ENCODE measurements at regions not wholly inside any gene's neighbourhood (a gene's known extent, or its start where the extent isn't known, plus 50 kb on each side); places are given as distances from the start of the nearest gene placed in this dataset.

DNA sequence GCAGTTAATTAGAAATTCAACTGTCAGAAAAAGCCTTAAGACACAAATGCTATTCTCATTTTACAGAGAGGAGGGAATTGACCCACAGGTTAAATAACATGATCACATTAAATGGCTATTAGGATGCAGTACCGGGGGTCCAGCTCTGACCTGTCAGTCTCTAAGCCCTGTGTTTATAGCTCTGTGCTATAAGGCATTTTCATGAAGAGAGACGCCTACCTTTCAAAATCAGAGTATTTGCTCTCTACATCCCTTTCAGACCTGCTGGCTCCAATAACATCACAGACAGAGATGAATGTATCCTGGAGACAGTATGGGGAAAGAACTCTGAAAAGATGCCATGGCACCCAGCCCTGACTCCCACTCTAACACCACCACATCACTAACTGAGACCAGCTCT is 189.9 kb upstream of the PRSS58 start:
- no TSS peak for BruUV-seq (replicated peaks)
- no peak for DNase-seq (ENCODE audit: low read depth, low spot score)
- Histone ChIP-seq H2AFZ (ENCODE audit: low read depth, low read length, poor library complexity, severe bottlenecking) (no peak overlapping the region), H4K20me1 (ENCODE audit: insufficient read depth) (no peaks in the 10 kb centered on the region), H3K9me2 (ENCODE audit: insufficient read depth) (no peaks in the 10 kb centered on the region), H3K79me2 (ENCODE audit: insufficient read depth, low read length) (no peaks in the 10 kb centered on the region), H3K27ac (ENCODE audit: low read depth, low read length) (no peak overlapping the region), H3K4me2 (ENCODE audit: low read length) (no peak overlapping the region), H3K27me3 (ENCODE audit: insufficient read depth, low read length) (no peaks in the 10 kb centered on the region), H3K4me1 (ENCODE audit: control insufficient read depth in 1 of 2, insufficient read depth in 2 of 2, low read length in 2 of 2) (no peaks in the 10 kb centered on the region), H3K4me3 (replicated peaks in 1 of 2; ENCODE audit: low read depth in 1 of 2, low read length in 2 of 2) (no peak overlapping the region), H3K36me3 (ENCODE audit: control insufficient read depth in 1 of 2, insufficient read depth in 2 of 2, low read length in 2 of 2) (no peaks in the 10 kb centered on the region), H3K9ac (ENCODE audit: low read length) (no peak overlapping the region), H3K9me3 (ENCODE audit: control insufficient read depth in 1 of 2, insufficient read depth in 1 of 2, low read depth in 1 of 2, low read length in 2 of 2) (no peaks in the 10 kb centered on the region)
- intact Hi-C loops (cut with micrococcal nuclease), result no loop called here
- ChIA-PET RAD21 (ENCODE audit: low non-redundant PET in 1 of 2, low total read pairs in 2 of 2, uncharacterized antibody in 2 of 2, unreplicated experiment in 2 of 2) (no interaction called here), CTCF (no interaction called here), POLR2A (no interaction called here)
- ATAC-seq, result no peak
- TF ChIP-seq ZNF274 (IDR thresholded peaks at IDR 0.05; ENCODE audit: low read depth, low read length), result no peak
- no peak for TF ChIP-seq EGR1 (IDR thresholded peaks at IDR 0.05; ENCODE audit: low read depth)
- TF ChIP-seq, protein P1, sequence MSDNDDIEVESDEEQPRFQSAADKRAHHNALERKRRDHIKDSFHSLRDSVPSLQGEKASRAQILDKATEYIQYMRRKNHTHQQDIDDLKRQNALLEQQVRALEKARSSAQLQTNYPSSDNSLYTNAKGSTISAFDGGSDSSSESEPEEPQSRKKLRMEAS (IDR thresholded peaks at IDR 0.05), result no peak
- no peak for TF ChIP-seq CBX3 (IDR thresholded peaks at IDR 0.05; ENCODE audit: low read depth)
- no peak for TF ChIP-seq ATF3 (IDR thresholded peaks at IDR 0.05)
- TF ChIP-seq, protein P2, sequence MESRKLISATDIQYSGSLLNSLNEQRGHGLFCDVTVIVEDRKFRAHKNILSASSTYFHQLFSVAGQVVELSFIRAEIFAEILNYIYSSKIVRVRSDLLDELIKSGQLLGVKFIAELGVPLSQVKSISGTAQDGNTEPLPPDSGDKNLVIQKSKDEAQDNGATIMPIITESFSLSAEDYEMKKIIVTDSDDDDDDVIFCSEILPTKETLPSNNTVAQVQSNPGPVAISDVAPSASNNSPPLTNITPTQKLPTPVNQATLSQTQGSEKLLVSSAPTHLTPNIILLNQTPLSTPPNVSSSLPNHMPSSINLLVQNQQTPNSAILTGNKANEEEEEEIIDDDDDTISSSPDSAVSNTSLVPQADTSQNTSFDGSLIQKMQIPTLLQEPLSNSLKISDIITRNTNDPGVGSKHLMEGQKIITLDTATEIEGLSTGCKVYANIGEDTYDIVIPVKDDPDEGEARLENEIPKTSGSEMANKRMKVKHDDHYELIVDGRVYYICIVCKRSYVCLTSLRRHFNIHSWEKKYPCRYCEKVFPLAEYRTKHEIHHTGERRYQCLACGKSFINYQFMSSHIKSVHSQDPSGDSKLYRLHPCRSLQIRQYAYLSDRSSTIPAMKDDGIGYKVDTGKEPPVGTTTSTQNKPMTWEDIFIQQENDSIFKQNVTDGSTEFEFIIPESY (IDR thresholded peaks at IDR 0.05; ENCODE audit: extremely low read depth, insufficient replicate concordance, low read length), result no peak
- no peak for TF ChIP-seq RAD21 (IDR thresholded peaks at IDR 0.05; ENCODE audit: low read depth)
- TF ChIP-seq, protein P3, sequence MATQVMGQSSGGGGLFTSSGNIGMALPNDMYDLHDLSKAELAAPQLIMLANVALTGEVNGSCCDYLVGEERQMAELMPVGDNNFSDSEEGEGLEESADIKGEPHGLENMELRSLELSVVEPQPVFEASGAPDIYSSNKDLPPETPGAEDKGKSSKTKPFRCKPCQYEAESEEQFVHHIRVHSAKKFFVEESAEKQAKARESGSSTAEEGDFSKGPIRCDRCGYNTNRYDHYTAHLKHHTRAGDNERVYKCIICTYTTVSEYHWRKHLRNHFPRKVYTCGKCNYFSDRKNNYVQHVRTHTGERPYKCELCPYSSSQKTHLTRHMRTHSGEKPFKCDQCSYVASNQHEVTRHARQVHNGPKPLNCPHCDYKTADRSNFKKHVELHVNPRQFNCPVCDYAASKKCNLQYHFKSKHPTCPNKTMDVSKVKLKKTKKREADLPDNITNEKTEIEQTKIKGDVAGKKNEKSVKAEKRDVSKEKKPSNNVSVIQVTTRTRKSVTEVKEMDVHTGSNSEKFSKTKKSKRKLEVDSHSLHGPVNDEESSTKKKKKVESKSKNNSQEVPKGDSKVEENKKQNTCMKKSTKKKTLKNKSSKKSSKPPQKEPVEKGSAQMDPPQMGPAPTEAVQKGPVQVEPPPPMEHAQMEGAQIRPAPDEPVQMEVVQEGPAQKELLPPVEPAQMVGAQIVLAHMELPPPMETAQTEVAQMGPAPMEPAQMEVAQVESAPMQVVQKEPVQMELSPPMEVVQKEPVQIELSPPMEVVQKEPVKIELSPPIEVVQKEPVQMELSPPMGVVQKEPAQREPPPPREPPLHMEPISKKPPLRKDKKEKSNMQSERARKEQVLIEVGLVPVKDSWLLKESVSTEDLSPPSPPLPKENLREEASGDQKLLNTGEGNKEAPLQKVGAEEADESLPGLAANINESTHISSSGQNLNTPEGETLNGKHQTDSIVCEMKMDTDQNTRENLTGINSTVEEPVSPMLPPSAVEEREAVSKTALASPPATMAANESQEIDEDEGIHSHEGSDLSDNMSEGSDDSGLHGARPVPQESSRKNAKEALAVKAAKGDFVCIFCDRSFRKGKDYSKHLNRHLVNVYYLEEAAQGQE (IDR thresholded peaks at IDR 0.05; ENCODE audit: low read depth), result no peak
- TF ChIP-seq, protein P4, sequence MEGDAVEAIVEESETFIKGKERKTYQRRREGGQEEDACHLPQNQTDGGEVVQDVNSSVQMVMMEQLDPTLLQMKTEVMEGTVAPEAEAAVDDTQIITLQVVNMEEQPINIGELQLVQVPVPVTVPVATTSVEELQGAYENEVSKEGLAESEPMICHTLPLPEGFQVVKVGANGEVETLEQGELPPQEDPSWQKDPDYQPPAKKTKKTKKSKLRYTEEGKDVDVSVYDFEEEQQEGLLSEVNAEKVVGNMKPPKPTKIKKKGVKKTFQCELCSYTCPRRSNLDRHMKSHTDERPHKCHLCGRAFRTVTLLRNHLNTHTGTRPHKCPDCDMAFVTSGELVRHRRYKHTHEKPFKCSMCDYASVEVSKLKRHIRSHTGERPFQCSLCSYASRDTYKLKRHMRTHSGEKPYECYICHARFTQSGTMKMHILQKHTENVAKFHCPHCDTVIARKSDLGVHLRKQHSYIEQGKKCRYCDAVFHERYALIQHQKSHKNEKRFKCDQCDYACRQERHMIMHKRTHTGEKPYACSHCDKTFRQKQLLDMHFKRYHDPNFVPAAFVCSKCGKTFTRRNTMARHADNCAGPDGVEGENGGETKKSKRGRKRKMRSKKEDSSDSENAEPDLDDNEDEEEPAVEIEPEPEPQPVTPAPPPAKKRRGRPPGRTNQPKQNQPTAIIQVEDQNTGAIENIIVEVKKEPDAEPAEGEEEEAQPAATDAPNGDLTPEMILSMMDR (IDR thresholded peaks at IDR 0.05 in 2 of 3, conservative IDR thresholded peaks at IDR 0.05 in 1 of 3; ENCODE audit: borderline replicate concordance in 1 of 3, insufficient read depth in 1 of 3, low read depth in 2 of 3, low read length in 2 of 3), result no peak
- TF ChIP-seq EZH2phosphoT487 (IDR thresholded peaks at IDR 0.05; ENCODE audit: borderline replicate concordance), result no peak
- no peak for TF ChIP-seq CEBPB (IDR thresholded peaks at IDR 0.05; ENCODE audit: low read depth)
- TF ChIP-seq TCF7L2 (IDR thresholded peaks at IDR 0.05; ENCODE audit: borderline replicate concordance, extremely low read depth, insufficient read depth, insufficient read length), result no peak
- no peak for TF ChIP-seq FOSL1 (IDR thresholded peaks at IDR 0.05; ENCODE audit: low read depth)
- TF ChIP-seq JUND (IDR thresholded peaks at IDR 0.05), result no peak
- TF ChIP-seq ELF1 (IDR thresholded peaks at IDR 0.05; ENCODE audit: borderline replicate concordance, low read depth), result no peak
- TF ChIP-seq ZFX (IDR thresholded peaks at IDR 0.05), result no peak
- TF ChIP-seq SIN3A (IDR thresholded peaks at IDR 0.05; ENCODE audit: low read depth), result no peak
- TF ChIP-seq EZH2 (IDR thresholded peaks at IDR 0.05), result no peak

Measured in HCT116 (cell line).